ENCODE measurements at regions not wholly inside any gene's neighbourhood (a gene's known extent, or its start where the extent isn't known, plus 50 kb on each side); places are given as distances from the start of the nearest gene placed in this dataset.
"Not testable (repeated sequence)": the region's sequence is repeated elsewhere in the genome, so short reads cannot be mapped to it uniquely, and the experiment has no call there.

GRCh38 chr1:102174259-102174863, 177.6 kb upstream of the OLFM3 start:
- DNase-seq: no peak

DNA sequence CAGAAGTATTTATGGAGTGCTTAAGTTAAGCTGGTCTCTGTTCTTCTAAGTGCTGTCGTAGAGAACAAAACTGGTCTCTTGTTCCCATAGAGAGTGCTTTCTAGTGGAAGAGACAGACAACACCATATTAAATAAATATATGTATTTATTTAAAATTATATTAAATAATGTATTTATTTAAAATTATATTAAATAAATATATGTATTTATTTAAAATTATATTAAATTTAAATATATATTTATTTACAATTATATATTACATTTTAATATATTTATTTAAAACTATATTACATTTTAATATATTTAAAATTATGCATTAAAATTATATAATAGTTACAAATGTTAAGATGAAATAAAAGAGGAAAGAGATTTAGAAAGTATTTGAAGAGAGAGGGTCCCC, 175.5 kb upstream of the OLFM3 start:
- DNase-seq: no peak

DNA sequence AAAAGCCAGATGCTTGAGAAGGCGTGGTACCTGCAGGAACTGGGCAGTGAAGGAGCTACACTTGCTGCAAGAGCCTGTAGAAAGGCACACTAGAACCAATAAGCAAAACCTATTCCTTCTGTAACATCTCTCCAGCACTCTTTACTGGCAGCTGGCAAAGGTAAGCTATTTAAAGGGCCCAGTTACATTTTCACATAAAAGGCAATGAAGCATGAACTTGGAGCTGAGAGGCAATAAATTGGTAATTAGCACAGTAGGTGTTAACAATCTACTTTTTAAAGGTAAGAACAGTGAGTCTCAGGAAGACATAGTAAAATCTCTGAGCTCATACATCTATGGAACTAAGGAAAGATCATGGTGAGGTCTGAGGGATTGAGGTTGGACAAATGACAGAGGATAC, 167.1 kb upstream of the OLFM3 start:
- DNase-seq: peak in 2 of 3 experiments; percentile 57 to 93

DNA sequence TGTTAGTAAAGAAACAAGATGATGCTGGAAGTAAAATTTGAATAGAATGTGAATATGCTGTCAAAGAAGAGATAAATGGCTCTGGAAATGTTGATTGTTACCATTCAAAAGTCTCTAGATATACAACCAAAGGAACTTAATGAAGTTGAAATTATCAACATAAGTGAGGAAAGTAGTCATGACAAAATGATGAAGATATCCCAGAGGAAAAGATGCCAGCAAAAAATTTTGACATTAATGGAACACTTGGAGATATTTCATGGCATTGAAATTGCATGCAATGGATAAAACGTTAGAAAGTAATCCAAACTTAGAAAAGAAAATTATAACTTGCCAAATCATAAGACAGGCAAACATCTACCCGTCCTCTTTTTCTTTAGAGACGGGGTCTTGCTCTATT, 154.5 kb upstream of the OLFM3 start:
- DNase-seq: no peak

GRCh38 chr1:102120910-102121309, 124.2 kb upstream of the OLFM3 start:
- peak; percentile 18 to 73 (median 28) for DNase-seq

DNA sequence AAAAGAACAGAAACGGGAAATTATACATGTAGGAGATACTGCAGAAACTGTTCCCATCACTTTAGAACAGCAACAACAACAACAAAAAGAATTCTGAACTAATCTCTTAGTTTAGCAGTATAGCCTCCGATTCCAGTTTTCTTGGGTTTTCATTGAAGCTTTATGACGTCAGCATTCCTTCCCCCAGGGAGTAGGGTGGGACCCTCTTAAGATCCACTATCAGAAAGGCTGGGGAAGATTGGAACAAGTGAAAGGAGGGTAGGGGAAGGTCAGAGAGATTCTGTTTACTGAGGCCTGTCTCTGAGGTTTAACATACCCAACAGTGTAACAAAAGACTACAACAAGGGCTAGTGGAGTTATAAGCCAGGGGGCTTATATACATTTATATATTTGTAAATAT, 121.4 kb upstream of the OLFM3 start:
- no peak for DNase-seq

DNA sequence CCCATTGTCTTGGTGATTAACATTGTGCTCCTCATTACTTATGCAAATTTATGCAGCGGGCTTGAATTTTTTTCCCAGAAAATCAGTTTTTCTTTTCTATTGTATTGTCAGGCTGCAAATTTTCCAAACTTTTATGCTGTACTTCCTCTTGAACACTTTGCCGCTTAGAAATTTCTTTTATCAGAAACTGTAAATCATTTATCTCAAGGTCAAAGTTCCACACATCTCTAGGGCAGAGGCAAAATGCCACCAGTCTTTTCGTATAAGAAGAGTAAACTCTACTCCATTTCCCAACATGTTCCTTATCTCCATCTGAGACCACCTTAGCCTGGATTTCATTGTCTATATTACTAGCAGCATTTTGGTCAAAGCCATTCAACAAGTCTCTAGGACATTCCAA, 113.9 kb upstream of the OLFM3 start:
- DNase-seq: no peak

GRCh38 chr1:102109493-102109892, 112.8 kb upstream of the OLFM3 start:
- not testable (repeated sequence) for DNase-seq

DNA sequence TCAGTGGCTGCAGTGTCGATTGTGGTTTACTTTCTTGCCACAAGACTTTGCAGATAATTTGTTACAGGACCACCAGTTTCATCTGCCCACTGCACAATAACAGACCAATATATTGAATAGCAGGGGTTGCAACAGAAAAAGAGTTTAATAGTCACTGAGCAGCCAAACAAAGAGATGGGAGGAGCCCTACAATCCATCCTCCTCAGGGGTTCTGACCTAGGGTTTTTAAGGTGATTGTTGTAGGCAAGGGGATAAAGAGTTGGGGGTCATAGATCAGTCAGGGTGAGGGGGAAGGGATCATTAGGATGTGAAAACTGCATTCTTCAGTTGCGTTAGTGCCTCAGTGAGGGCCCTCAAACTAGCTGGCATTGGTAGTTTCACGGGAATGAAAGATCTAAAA, 110.7 kb upstream of the OLFM3 start:
- DNase-seq: no peak

DNA sequence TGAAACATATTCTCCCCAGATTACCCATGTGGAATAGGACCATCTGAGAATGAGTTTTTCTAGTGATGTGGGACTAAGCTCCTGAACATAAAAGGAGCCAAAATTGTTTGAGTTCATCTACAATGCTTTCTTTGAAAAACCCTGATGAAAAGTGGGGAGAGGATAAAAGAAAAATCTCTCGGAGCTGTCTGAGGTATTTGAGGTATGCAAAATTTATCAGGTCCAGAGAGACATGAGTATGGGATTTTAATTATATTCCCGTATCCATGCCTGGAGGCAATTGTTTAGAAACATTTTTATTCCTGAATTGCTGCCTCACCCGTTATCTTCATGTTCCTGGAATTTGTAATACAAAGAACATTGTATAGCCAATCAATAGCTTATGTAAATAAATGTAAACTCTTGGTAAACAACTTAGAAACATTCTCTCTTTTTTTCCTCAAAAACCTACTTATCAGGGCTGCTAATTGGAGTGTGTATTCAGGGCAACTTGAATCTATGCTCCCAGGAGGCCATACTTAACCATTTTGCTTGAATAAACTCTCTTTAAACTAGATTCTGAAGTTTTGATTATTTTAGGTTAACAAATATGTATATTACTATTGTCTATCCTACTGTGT, 109.3 kb upstream of the OLFM3 start:
- no peak for DNase-seq

DNA sequence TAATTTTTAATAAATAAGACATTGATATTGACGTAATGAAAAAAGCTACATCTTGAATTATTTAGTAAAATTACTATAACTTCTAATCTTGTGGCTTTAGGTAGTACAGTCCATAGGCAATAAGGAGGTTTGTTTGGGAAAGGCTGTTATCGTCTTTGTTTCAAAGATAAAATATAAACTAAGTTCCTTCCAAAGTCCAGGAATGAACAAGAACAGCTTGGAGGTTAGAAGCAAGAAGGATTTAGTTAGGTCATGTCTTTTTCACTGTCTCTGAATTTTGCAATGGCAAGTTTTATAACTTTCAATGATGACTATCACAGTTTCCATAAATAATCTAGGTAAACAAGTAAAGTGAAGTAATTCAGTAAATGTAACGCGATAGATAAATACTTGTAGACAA, 106.9 kb upstream of the OLFM3 start:
- DNase-seq: no peak

- DNase-seq: no peak
Measured at GRCh38 chr1:102102276-102102780, 105.6 kb upstream of the OLFM3 start.

GRCh38 chr1:102100666-102101065, 103.9 kb upstream of the OLFM3 start:
- DNase-seq: no peak

DNA sequence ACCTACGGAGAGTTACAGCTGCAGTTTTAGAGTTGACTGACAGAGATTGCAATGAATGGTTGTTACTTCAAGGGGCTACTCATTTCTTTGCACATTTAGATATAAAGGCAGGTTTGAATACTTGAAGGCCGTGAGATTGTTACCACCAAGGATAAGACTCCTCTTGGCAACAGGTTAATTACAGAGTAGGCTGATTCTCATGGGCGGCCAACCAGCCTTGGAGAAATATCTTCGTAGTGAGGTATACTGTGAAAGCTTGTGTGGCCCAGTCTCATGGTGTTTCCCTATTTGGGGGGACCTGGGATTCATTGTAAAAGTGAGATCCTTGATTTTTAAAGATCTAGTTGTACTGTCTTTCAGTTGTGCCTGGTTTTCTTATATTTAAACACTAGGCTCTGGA, 103.2 kb upstream of the OLFM3 start:
- no peak for DNase-seq

- DNase-seq: no peak
Measured at GRCh38 chr1:102098536-102098935, 101.8 kb upstream of the OLFM3 start.

DNA sequence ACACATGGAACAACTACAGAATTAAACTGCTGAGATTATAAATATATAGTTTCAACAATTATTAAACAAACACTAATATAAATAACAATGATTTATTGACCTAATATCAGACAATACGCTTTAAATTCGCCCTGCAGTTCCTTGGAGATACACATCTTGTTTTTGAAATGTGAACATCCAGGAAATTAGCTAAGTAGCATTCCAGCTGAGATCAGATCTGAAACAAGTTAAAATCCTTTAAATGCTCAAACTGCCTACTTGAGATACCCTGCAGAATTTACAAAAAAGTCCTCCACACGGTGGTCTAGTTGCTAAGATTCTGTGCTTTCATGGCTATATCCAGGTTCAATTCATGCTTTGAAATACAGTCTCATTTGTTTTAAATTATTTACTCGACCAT, 101.4 kb upstream of the OLFM3 start:
- no peak for DNase-seq

DNA sequence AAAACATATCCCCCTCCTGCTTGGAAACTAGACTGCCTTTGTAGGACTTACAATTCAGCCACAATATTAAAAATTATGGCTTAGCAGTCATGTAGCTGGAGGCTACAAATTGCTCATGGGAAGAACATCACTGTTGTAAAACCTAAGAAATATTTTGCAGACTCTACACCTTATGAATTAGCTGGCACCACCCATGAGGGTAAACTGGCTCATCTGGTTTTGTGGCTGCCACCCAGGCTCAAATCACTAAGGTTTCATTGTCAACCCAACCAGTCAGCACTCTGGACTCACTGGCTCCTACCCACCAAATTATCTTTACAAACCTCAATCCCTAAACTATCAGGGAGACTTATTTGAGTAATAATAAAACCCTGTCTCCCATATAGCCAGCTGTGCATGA, 100.7 kb upstream of the OLFM3 start:
- DNase-seq: peak in 2 of 3 experiments; percentile 1 to 33

GRCh38 chr1:102096162-102096561, 99.4 kb upstream of the OLFM3 start:
- DNase-seq: no peak

GRCh38 chr1:102089791-102090190, 93.1 kb upstream of the OLFM3 start:
- DNase-seq: no peak

- no peak for DNase-seq
Measured at GRCh38 chr1:102085896-102086295, 89.2 kb upstream of the OLFM3 start.

DNA sequence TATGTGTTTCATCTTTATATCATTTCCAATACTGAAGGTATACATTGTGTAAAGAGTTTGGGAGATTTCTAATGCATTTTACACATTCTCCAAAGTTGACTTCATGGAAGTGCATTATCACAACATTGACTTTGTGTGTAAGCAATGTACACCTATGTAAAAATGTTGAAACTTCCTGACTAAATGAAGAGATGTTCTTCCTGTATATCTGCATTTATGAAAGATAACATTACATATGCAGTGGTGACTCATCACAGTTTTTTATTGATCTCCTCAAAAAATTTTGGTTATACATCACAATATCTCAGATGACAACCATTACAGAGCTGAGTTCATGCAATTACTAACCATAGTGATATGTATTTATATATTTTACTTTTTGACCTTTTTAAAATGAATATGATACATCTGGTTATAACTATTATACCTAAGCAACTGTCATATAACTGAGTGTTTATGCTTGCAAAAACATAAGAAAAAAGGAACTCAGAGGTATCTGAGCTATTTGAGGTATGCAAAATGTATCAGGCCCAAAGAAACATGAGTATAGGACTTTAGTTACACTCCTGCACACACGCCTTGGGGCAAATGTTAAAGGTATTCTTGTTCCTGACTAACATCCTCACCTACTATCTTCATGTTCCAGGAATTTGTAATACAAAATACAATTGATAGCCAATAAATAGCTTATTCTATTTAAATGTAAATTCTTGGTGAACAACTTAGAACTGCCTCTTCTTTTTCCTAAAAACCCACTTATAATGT, 88.2 kb upstream of the OLFM3 start:
- no peak for DNase-seq

DNA sequence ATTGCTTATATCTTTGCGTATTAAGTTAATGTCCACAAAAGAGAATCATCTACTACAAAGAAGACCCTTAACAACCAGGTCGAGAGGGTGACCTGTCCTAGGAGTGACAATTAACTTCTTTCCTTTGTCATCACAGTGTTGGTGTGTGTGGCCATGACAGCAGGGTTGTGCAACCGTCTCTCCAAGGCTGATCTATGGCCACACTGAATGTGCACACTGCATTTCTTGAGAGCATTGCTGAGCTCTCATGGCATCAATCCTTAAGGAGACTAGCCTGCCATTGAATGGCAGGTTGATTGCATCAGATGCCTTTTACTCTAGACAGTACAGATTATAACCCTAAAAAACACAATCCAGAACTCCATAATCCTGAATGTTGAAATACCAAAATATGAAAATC, 86.5 kb upstream of the OLFM3 start:
- DNase-seq: no peak

DNA sequence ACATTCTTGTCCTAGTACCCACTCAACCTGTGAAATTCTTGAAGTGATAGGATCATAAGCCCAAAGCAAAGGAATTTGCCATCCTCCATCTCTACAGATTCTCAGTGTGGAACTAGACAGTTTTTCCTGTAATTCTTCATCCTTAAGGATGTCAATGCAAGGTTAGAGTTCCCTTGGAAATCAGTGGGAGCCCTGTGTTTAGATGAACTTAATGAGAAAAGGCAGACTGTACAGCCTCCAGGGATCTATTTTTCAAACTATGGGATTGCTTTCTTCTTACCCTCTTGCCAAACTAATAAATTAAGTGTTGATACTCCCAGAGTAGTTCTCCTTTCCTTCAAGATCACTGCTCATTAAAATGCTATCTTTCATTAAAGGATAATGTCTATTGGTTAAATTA, 78.1 kb upstream of the OLFM3 start:
- DNase-seq: no peak

DNA sequence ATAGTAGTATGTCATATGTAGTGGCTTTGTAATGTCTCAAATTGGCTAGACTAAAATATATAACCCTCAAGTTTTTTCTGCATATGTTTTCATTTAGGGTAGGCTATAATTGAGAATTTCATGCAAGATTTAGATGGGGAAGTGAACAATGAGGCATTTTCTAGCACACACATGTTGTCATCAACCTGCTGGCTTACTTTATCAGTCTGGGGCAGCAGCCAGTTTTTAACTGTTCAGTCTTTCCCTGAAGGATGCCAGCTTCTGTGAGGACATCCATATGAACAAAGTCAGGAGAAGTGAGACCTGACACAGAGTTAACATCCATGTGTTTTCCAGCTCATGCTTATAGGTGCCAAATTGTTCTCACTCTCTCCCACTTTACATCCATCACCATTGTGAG, 74.7 kb upstream of the OLFM3 start:
- no peak for DNase-seq

Data from NCI-H1417 (cell line).